ENCODE measurements at regions not wholly inside any gene's neighbourhood (a gene's known extent, or its start where the extent isn't known, plus 50 kb on each side); places are given as distances from the start of the nearest gene placed in this dataset.

DNA sequence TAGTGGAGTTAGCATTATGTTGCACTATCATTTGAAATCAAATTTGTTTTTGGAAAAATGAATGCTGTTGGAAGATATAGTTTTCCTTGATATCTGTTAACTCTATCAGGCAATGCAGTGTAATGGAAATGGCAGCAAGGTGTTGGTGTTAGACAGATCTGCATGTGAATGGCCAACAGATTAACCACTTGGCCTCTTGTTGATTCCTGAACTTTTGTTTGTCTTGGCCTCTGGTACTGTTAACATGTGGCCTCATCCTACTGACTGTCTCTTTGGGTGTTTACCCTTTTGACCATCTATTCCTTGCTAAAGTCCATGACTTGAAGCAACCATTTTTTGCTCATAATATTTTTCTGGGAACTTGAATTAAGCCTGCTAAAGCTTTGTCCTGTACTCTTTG, 110.2 kb upstream of the CDH2 start:
- no peaks in the 10 kb centered on the region for H3K9me3 ChIP-seq (ENCODE audit: control insufficient read depth, insufficient read depth, low read depth, low read length)
- CTCF ChIA-PET = no interaction called here
- BruUV-seq (replicated peaks) = no TSS peak
- H3K36me3 ChIP-seq (ENCODE audit: control insufficient read depth, insufficient read depth, low read length) = no peaks in the 10 kb centered on the region
- DNase-seq (ENCODE audit: low read depth, low spot score) (no peak), ATAC-seq (no peak)
- in situ Hi-C loops (cut with HindIII; ENCODE audit: low pct_unique_long_range_greater_than_20kb, low sequenced_read_pairs) (no loop called here), intact Hi-C loops (cut with micrococcal nuclease; ENCODE audit: unreplicated experiment) (no loop called here)
- H3K27ac ChIP-seq (ENCODE audit: low read length) = no peak overlapping the region
- POLR2A ChIA-PET = interaction anchor here (0.7 kb wide), 1 partner anchor 105 kb away, joined by 4 read pairs; no protein-coding TSS in a partner anchor
- no peaks in the 10 kb centered on the region for H3K27me3 ChIP-seq (ENCODE audit: control insufficient read depth, insufficient read depth, low read length)
- H3K4me1 ChIP-seq (ENCODE audit: control insufficient read depth, insufficient read depth, low read length) = no peaks in the 10 kb centered on the region
- no peak overlapping the region for H3K4me3 ChIP-seq (ENCODE audit: low read depth in 2 of 2, low read length in 2 of 2)
- TF ChIP-seq, protein P1, sequence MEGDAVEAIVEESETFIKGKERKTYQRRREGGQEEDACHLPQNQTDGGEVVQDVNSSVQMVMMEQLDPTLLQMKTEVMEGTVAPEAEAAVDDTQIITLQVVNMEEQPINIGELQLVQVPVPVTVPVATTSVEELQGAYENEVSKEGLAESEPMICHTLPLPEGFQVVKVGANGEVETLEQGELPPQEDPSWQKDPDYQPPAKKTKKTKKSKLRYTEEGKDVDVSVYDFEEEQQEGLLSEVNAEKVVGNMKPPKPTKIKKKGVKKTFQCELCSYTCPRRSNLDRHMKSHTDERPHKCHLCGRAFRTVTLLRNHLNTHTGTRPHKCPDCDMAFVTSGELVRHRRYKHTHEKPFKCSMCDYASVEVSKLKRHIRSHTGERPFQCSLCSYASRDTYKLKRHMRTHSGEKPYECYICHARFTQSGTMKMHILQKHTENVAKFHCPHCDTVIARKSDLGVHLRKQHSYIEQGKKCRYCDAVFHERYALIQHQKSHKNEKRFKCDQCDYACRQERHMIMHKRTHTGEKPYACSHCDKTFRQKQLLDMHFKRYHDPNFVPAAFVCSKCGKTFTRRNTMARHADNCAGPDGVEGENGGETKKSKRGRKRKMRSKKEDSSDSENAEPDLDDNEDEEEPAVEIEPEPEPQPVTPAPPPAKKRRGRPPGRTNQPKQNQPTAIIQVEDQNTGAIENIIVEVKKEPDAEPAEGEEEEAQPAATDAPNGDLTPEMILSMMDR (IDR thresholded peaks at IDR 0.05) = no peak
- TF ChIP-seq, protein P2, sequence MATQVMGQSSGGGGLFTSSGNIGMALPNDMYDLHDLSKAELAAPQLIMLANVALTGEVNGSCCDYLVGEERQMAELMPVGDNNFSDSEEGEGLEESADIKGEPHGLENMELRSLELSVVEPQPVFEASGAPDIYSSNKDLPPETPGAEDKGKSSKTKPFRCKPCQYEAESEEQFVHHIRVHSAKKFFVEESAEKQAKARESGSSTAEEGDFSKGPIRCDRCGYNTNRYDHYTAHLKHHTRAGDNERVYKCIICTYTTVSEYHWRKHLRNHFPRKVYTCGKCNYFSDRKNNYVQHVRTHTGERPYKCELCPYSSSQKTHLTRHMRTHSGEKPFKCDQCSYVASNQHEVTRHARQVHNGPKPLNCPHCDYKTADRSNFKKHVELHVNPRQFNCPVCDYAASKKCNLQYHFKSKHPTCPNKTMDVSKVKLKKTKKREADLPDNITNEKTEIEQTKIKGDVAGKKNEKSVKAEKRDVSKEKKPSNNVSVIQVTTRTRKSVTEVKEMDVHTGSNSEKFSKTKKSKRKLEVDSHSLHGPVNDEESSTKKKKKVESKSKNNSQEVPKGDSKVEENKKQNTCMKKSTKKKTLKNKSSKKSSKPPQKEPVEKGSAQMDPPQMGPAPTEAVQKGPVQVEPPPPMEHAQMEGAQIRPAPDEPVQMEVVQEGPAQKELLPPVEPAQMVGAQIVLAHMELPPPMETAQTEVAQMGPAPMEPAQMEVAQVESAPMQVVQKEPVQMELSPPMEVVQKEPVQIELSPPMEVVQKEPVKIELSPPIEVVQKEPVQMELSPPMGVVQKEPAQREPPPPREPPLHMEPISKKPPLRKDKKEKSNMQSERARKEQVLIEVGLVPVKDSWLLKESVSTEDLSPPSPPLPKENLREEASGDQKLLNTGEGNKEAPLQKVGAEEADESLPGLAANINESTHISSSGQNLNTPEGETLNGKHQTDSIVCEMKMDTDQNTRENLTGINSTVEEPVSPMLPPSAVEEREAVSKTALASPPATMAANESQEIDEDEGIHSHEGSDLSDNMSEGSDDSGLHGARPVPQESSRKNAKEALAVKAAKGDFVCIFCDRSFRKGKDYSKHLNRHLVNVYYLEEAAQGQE (IDR thresholded peaks at IDR 0.05; ENCODE audit: insufficient read depth in 1 of 2, low read depth in 2 of 2, low read length in 1 of 2) = no peak
- TF ChIP-seq SIN3A (IDR thresholded peaks at IDR 0.05; ENCODE audit: borderline replicate concordance, insufficient read depth, low read depth, low read length) (no peak), TCF7L2 (IDR thresholded peaks at IDR 0.05; ENCODE audit: low read depth, low read length) (no peak), POLR2AphosphoS5 (IDR thresholded peaks at IDR 0.05; ENCODE audit: low read depth, low read length) (no peak)

DNA sequence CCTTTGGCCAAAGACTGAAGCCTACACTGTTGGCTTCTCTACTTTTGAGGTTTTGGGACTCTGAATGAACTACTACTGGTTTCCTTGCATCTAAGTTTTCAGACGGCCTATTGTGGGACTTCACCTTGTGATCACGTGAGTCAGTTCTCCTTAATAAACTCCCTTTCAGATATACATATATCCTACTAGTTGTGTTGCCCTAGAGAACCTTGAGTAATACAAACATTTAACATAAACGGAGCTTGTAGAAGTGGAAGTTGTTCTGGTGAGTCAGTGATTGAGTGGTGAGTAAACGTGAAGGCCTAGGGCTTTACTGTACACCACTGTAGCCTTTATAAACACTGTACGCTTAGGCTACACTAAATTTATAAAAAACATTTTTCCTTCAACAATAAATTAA, 107.2 kb upstream of the CDH2 start:
- H3K4me1 ChIP-seq (ENCODE audit: control insufficient read depth, insufficient read depth, low read length) = no peaks in the 10 kb centered on the region
- TF ChIP-seq SIN3A (IDR thresholded peaks at IDR 0.05; ENCODE audit: borderline replicate concordance, insufficient read depth, low read depth, low read length) = no peak
- TF ChIP-seq TCF7L2 (IDR thresholded peaks at IDR 0.05; ENCODE audit: low read depth, low read length) = no peak
- TF ChIP-seq, protein P2 (IDR thresholded peaks at IDR 0.05; ENCODE audit: insufficient read depth in 1 of 2, low read depth in 2 of 2, low read length in 1 of 2) = no peak
- TF ChIP-seq POLR2AphosphoS5 (IDR thresholded peaks at IDR 0.05; ENCODE audit: low read depth, low read length) = no peak
- TF ChIP-seq, protein P1 (IDR thresholded peaks at IDR 0.05) = no peak
- DNase-seq (ENCODE audit: low read depth, low spot score) (no peak), ATAC-seq (no peak)
- no peaks in the 10 kb centered on the region for H3K36me3 ChIP-seq (ENCODE audit: control insufficient read depth, insufficient read depth, low read length)
- H3K27ac ChIP-seq (ENCODE audit: low read length) = no peak overlapping the region
- intact Hi-C loops (cut with micrococcal nuclease; ENCODE audit: unreplicated experiment) (no loop called here), in situ Hi-C loops (cut with HindIII; ENCODE audit: low pct_unique_long_range_greater_than_20kb, low sequenced_read_pairs) (no loop called here)
- no peaks in the 10 kb centered on the region for H3K9me3 ChIP-seq (ENCODE audit: control insufficient read depth, insufficient read depth, low read depth, low read length)
- no peaks in the 10 kb centered on the region for H3K27me3 ChIP-seq (ENCODE audit: control insufficient read depth, insufficient read depth, low read length)
- ChIA-PET CTCF (no interaction called here), POLR2A (no interaction called here)
- no TSS peak for BruUV-seq (replicated peaks)
- no peak overlapping the region for H3K4me3 ChIP-seq (ENCODE audit: low read depth in 2 of 2, low read length in 2 of 2)

Measured in Panc1 (cell line).